Astrocyte (in vitro differentiated cells and primary cell): ENCODE measurements at regions not wholly inside any gene's neighbourhood (a gene's known extent, or its start where the extent isn't known, plus 50 kb on each side); places are given as distances from the start of the nearest gene placed in this dataset.

ENCODE experiments used
- EZH2 ChIP-seq: IDR thresholded peaks from 2 replicates; pipeline ENCODE4 v1.6.1; 2012; ENCODE audit warnings: mild to moderate bottlenecking, low read length, inconsistent platforms; ENCODE audit not compliant: insufficient read depth
- TF ChIP-seq, protein P1 (sequence below): IDR thresholded peaks from 2 replicates; pipeline ENCODE4 v1.5.1; 2011; ENCODE audit warnings: low read depth, mild to moderate bottlenecking, inconsistent platforms, low read length, moderate library complexity; ENCODE audit not compliant: insufficient read depth

GRCh38 chr4:104983615-104984179 is 163.0 kb upstream of the TET2 start:
- TF ChIP-seq, protein P1, sequence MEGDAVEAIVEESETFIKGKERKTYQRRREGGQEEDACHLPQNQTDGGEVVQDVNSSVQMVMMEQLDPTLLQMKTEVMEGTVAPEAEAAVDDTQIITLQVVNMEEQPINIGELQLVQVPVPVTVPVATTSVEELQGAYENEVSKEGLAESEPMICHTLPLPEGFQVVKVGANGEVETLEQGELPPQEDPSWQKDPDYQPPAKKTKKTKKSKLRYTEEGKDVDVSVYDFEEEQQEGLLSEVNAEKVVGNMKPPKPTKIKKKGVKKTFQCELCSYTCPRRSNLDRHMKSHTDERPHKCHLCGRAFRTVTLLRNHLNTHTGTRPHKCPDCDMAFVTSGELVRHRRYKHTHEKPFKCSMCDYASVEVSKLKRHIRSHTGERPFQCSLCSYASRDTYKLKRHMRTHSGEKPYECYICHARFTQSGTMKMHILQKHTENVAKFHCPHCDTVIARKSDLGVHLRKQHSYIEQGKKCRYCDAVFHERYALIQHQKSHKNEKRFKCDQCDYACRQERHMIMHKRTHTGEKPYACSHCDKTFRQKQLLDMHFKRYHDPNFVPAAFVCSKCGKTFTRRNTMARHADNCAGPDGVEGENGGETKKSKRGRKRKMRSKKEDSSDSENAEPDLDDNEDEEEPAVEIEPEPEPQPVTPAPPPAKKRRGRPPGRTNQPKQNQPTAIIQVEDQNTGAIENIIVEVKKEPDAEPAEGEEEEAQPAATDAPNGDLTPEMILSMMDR: no peak
- no peak for TF ChIP-seq EZH2
